ENCODE measurements at regions not wholly inside any gene's neighbourhood (a gene's known extent, or its start where the extent isn't known, plus 50 kb on each side); places are given as distances from the start of the nearest gene placed in this dataset.

DNA sequence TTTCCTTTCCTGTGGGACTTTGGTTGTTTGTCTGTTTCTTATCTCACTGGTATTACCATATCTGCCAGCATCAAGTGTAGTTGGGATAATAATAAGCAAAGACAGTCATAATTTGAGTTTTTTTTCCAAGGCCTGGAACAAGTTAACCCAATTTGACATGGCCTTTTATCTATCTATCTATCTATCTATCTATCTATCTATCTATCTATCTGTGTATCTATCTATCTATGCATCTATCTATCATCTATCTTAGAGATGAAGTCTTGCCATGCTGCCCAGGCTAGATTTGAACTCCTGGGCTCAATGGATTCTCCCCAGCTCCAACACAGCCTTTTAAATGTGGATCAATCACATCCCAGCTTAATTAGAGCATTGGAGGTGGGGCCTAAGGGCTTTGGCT is 174.1 kb upstream of the CSF3R start:
- no peak for ATAC-seq (ENCODE audit: low read depth)
- Histone ChIP-seq H3K9me3 (ENCODE audit: control extremely low read depth in 1 of 3, control insufficient read depth in 2 of 3, insufficient read depth in 1 of 3, low read length in 2 of 3) (no peaks in the 10 kb centered on the region), H3K27me3 (replicated peaks in 1 of 4; ENCODE audit: control extremely low read depth in 1 of 4, control insufficient read depth in 3 of 4, insufficient read depth in 4 of 4, low read length in 3 of 4) (peaks cover 0 to 10% (median 1%) of the 10 kb centered on the region in 4 experiments), H3K27ac (ENCODE audit: low read length in 2 of 2) (no peak overlapping the region), H3K4me2 (replicated peaks; ENCODE audit: low read depth, low read length, poor library complexity, severe bottlenecking) (no peak overlapping the region), H3K4me3 (ENCODE audit: control extremely low read depth in 1 of 5, extremely low read depth in 1 of 5, insufficient read depth in 1 of 5, low read depth in 2 of 5, low read length in 4 of 5) (no peak overlapping the region), H3K9ac (ENCODE audit: low read length) (no peak overlapping the region), H4K20me1 (ENCODE audit: control insufficient read depth, insufficient read depth, low read length, poor library complexity, severe bottlenecking) (no peaks in the 10 kb centered on the region), H3K4me1 (ENCODE audit: control insufficient read depth in 2 of 2, insufficient read depth in 2 of 2, low read length in 2 of 2) (no peaks in the 10 kb centered on the region), H3K36me3 (replicated peaks in 1 of 2; ENCODE audit: control extremely low read depth in 1 of 2, control insufficient read depth in 1 of 2, extremely low read depth in 1 of 2, insufficient read depth in 2 of 2, low read length in 1 of 2) (no peaks in the 10 kb centered on the region), H2AFZ (ENCODE audit: insufficient read depth, low read depth, low read length, poor library complexity, severe bottlenecking) (no peak overlapping the region), H3K79me2 (ENCODE audit: control insufficient read depth, insufficient read depth, low read length) (no peaks in the 10 kb centered on the region)
- no peak for DNase-seq
- Mint-ChIP-seq H3K9me3 (ENCODE audit: insufficient read depth) (no peaks in the 10 kb centered on the region), H3K4me3 (no peak overlapping the region), H3K27me3 (peaks cover 38% of the 10 kb centered on the region), H3K4me1 (no peaks in the 10 kb centered on the region), H3K27ac (no peak overlapping the region)
- ChIA-PET POLR2A (no interaction called here), CTCF (no interaction called here)
- TF ChIP-seq, protein P1, sequence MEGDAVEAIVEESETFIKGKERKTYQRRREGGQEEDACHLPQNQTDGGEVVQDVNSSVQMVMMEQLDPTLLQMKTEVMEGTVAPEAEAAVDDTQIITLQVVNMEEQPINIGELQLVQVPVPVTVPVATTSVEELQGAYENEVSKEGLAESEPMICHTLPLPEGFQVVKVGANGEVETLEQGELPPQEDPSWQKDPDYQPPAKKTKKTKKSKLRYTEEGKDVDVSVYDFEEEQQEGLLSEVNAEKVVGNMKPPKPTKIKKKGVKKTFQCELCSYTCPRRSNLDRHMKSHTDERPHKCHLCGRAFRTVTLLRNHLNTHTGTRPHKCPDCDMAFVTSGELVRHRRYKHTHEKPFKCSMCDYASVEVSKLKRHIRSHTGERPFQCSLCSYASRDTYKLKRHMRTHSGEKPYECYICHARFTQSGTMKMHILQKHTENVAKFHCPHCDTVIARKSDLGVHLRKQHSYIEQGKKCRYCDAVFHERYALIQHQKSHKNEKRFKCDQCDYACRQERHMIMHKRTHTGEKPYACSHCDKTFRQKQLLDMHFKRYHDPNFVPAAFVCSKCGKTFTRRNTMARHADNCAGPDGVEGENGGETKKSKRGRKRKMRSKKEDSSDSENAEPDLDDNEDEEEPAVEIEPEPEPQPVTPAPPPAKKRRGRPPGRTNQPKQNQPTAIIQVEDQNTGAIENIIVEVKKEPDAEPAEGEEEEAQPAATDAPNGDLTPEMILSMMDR (IDR thresholded peaks at IDR 0.05), result no peak
- no peak for TF ChIP-seq EZH2 (IDR thresholded peaks at IDR 0.05; ENCODE audit: borderline replicate concordance, insufficient read depth, low read depth, low read length, poor library complexity, severe bottlenecking)
- intact Hi-C loops (cut with micrococcal nuclease), result no loop called here

DNA sequence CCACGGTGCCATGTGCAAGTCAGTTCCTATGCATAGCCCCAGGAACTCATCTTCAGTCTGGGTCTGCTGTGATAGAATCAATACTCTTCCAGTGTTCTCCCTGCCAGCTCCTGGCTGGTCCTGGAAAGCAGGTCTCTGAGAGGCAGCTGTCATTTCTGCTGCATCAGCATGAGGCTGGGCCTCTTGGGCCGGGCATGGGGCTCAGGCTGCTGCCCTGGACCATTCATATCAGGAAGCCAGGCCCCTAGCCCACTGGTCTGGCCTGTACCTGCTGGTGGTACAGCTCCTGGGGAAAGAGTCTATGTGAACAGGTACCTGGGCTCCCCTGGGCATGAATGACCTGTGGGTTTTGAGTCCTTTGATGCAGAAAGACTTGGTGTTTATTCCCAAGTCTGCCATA is 173.6 kb upstream of the CSF3R start:
- peaks cover 0 to 15% (median 2%) of the 10 kb centered on the region in 4 experiments for H3K27me3 ChIP-seq (replicated peaks in 1 of 4; ENCODE audit: control extremely low read depth in 1 of 4, control insufficient read depth in 3 of 4, insufficient read depth in 4 of 4, low read length in 3 of 4)
- no peak overlapping the region for H2AFZ ChIP-seq (ENCODE audit: insufficient read depth, low read depth, low read length, poor library complexity, severe bottlenecking)
- no peaks in the 10 kb centered on the region for H3K79me2 ChIP-seq (ENCODE audit: control insufficient read depth, insufficient read depth, low read length)
- no peak overlapping the region for H3K27ac Mint-ChIP-seq
- no peak for DNase-seq
- CTCF ChIA-PET, result no interaction called here
- H3K4me1 Mint-ChIP-seq, result no peaks in the 10 kb centered on the region
- no peaks in the 10 kb centered on the region for H3K9me3 Mint-ChIP-seq (ENCODE audit: insufficient read depth)
- WGBS (ENCODE audit: insufficient coverage), result 67% methylated on average over 2 of the region's 2 CpGs
- H3K4me2 ChIP-seq (replicated peaks; ENCODE audit: low read depth, low read length, poor library complexity, severe bottlenecking), result no peak overlapping the region
- no peaks in the 10 kb centered on the region for H3K4me1 ChIP-seq (ENCODE audit: control insufficient read depth in 2 of 2, insufficient read depth in 2 of 2, low read length in 2 of 2)
- intact Hi-C loops (cut with micrococcal nuclease), result no loop called here
- no peaks in the 10 kb centered on the region for H3K36me3 ChIP-seq (replicated peaks in 1 of 2; ENCODE audit: control extremely low read depth in 1 of 2, control insufficient read depth in 1 of 2, extremely low read depth in 1 of 2, insufficient read depth in 2 of 2, low read length in 1 of 2)
- no peak overlapping the region for H3K27ac ChIP-seq (ENCODE audit: low read length in 2 of 2)
- H3K4me3 ChIP-seq (ENCODE audit: control extremely low read depth in 1 of 5, extremely low read depth in 1 of 5, insufficient read depth in 1 of 5, low read depth in 2 of 5, low read length in 4 of 5), result no peak overlapping the region
- POLR2A ChIA-PET, result no interaction called here
- TF ChIP-seq, protein P1 (IDR thresholded peaks at IDR 0.05), result no peak
- no peak for TF ChIP-seq EZH2 (IDR thresholded peaks at IDR 0.05; ENCODE audit: borderline replicate concordance, insufficient read depth, low read depth, low read length, poor library complexity, severe bottlenecking)
- H3K9me3 ChIP-seq (ENCODE audit: control extremely low read depth in 1 of 3, control insufficient read depth in 2 of 3, insufficient read depth in 1 of 3, low read length in 2 of 3), result no peaks in the 10 kb centered on the region
- ATAC-seq (ENCODE audit: low read depth), result no peak
- H3K9ac ChIP-seq (ENCODE audit: low read length), result no peak overlapping the region
- peaks cover 40% of the 10 kb centered on the region for H3K27me3 Mint-ChIP-seq
- H3K4me3 Mint-ChIP-seq, result no peak overlapping the region
- H4K20me1 ChIP-seq (ENCODE audit: control insufficient read depth, insufficient read depth, low read length, poor library complexity, severe bottlenecking), result no peaks in the 10 kb centered on the region

All from B cell (primary cell).